Panc1 (cell line): ENCODE measurements at regions not wholly inside any gene's neighbourhood (a gene's known extent, or its start where the extent isn't known, plus 50 kb on each side); places are given as distances from the start of the nearest gene placed in this dataset.
"Not testable (repeated sequence)": the region's sequence is repeated elsewhere in the genome, so short reads cannot be mapped to it uniquely, and the experiment has no call there.

Experiments used
- ATAC-seq: fragments of 200-7000 bp; cut with Tn5 transposase; 2 replicates; pipeline ENCODE4 v1.9.1; 2020; ENCODE audit warnings: mild to moderate bottlenecking, moderate library complexity
- BruUV-seq: library from RNA; stranded (reverse); fragments of 400-500 nt; replicated peaks from 2 replicates; lab custom pipeline; 2021; lab: Mats Ljungman, UMichigan
- CTCF ChIA-PET: fragments of 300-600 bp; sonication (Branson Sonifier 250); formaldehyde crosslinking; loops from one replicate; lab custom pipeline; 2022; ENCODE audit warnings: antibody characterized with exemption; lab: Charles Lee
- POLR2A ChIA-PET: fragments of 300-600 bp; sonication (Branson Sonifier 250); formaldehyde crosslinking; loops from one replicate; lab custom pipeline; 2022; ENCODE audit warnings: antibody characterized with exemption; lab: Charles Lee
- DNase-seq: peaks from one replicate; pipeline ENCODE4 v3.0.0-alpha.2; 2010; ENCODE audit warnings: low read depth, low spot score
- H3K27ac ChIP-seq: 2 replicates; pipeline ENCODE4 v1.5.1; 2011; ENCODE audit warnings: mild to moderate bottlenecking, low read length, inconsistent platforms
- H3K27me3 ChIP-seq: fragments of 200-500 bp; sonication (Bioruptor generic); 2 replicates; pipeline ENCODE4 v1.6.0; 2014; ENCODE audit warnings: low read length, inconsistent platforms; ENCODE audit not compliant: control insufficient read depth, insufficient read depth
- H3K36me3 ChIP-seq: fragments of 200-500 bp; sonication (Bioruptor generic); 2 replicates; pipeline ENCODE4 v1.5.1; 2014; ENCODE audit warnings: inconsistent platforms, mild to moderate bottlenecking, low read length, moderate library complexity; ENCODE audit not compliant: control insufficient read depth, insufficient read depth
- H3K4me1 ChIP-seq: 2 replicates; pipeline ENCODE4 v1.5.1; 2011; ENCODE audit warnings: inconsistent platforms, mild to moderate bottlenecking, low read length, moderate library complexity; ENCODE audit not compliant: control insufficient read depth, insufficient read depth
- H3K4me3 ChIP-seq, 2 experiments: 2 replicates each; pipeline ENCODE4 v1.5.1; 2011 to 2012; ENCODE audit warnings: low read depth in 2 of 2, low read length in 2 of 2, mild to moderate bottlenecking in 2 of 2, inconsistent platforms in 1 of 2, moderate library complexity in 1 of 2
- H3K9me3 ChIP-seq: fragments of 200-500 bp; sonication (Bioruptor generic); 2 replicates; pipeline ENCODE4 v1.5.1; 2014; ENCODE audit warnings: low read depth, mild to moderate bottlenecking, inconsistent platforms, low read length, moderate library complexity; ENCODE audit not compliant: control insufficient read depth, insufficient read depth
- CTCF ChIP-seq: fragments of 450-650 bp; IDR thresholded peaks from 2 replicates; pipeline ENCODE4 v1.5.1; 2017; ENCODE audit warnings: mild to moderate bottlenecking
- POLR2AphosphoS5 ChIP-seq: IDR thresholded peaks from 2 replicates; pipeline ENCODE4 v1.6.1; 2012; ENCODE audit warnings: mild to moderate bottlenecking, low read depth, low read length, moderate library complexity
- REST ChIP-seq, 2 experiments: IDR thresholded peaks; 2 replicates each; pipeline ENCODE4 v1.6.1; 2011 to 2012; ENCODE audit warnings: low read depth in 2 of 2, control low read depth in 1 of 2, low read length in 1 of 2, mild to moderate bottlenecking in 1 of 2, moderate library complexity in 1 of 2; ENCODE audit not compliant: insufficient read depth in 1 of 2
- SIN3A ChIP-seq: IDR thresholded peaks from 2 replicates; pipeline ENCODE4 v1.6.1; 2012; ENCODE audit warnings: low read depth, mild to moderate bottlenecking, low read length, moderate library complexity, borderline replicate concordance; ENCODE audit not compliant: insufficient read depth
- TCF7L2 ChIP-seq: IDR thresholded peaks from 2 replicates; pipeline ENCODE4 v1.6.1; 2011; ENCODE audit warnings: mild to moderate bottlenecking, low read depth, low read length, inconsistent platforms
- in situ Hi-C: cut with HindIII; loops from 2 replicates; pipeline ENCODE4 v1.10.0; 2016; ENCODE audit warnings: low sequenced_read_pairs, low pct_unique_long_range_greater_than_20kb
- intact Hi-C: fragments of 100-400 bp; cut with micrococcal nuclease; formaldehyde crosslinking; loops from one replicate; pipeline ENCODE4 v1.10.0; 2022; ENCODE audit not compliant: unreplicated experiment

- ATAC-seq (no peak), DNase-seq (no peak)
- H3K36me3 ChIP-seq = no peaks in the 10 kb centered on the region
- intact Hi-C loops = no loop called here
- H3K4me3 ChIP-seq = no peak overlapping the region
- ChIA-PET CTCF (interaction anchor here (1.0 kb wide), 1 partner anchor 751 kb away, joined by 3 read pairs; no protein-coding TSS in a partner anchor), POLR2A (no interaction called here)
- no peaks in the 10 kb centered on the region for H3K9me3 ChIP-seq
- H3K27me3 ChIP-seq = no peaks in the 10 kb centered on the region
- no peak overlapping the region for H3K27ac ChIP-seq
- BruUV-seq = no TSS peak
- H3K4me1 ChIP-seq = no peaks in the 10 kb centered on the region
- in situ Hi-C loops = no loop called here
- TF ChIP-seq TCF7L2 (no peak), CTCF (peak; percentile 41; the same call in 1 of the 2 replicates)
These were observed 175.4 kb downstream of the CDC14C start for GRCh38 chr7:49099587-49100326.

- in situ Hi-C loops, H3K4me1 ChIP-seq, H3K27ac ChIP-seq, H3K27me3 ChIP-seq, CTCF ChIA-PET, DNase-seq, POLR2A ChIA-PET, BruUV-seq, H3K36me3 ChIP-seq, intact Hi-C loops, ATAC-seq, H3K9me3 ChIP-seq, H3K4me3 ChIP-seq: not testable (repeated sequence)
These were observed 176.8 kb downstream of the CDC14C start for GRCh38 chr7:49100908-49101740.

- ChIA-PET POLR2A (no interaction called here), CTCF (no interaction called here)
- intact Hi-C loops (no loop called here), in situ Hi-C loops (no loop called here)
- TF ChIP-seq TCF7L2 (no peak), SIN3A (no peak), REST (IDR thresholded peaks at IDR 0.05; ENCODE audit: insufficient read depth in 1 of 2, low read depth in 2 of 2, low read length in 1 of 2) (no peak), POLR2AphosphoS5 (no peak)
- no TSS peak for BruUV-seq
- no peaks in the 10 kb centered on the region for H3K27me3 ChIP-seq
- no peaks in the 10 kb centered on the region for H3K36me3 ChIP-seq
- H3K27ac ChIP-seq = no peak overlapping the region
- no peak overlapping the region for H3K4me3 ChIP-seq
- DNase-seq (no peak), ATAC-seq (no peak)
- H3K9me3 ChIP-seq = no peaks in the 10 kb centered on the region
- no peaks in the 10 kb centered on the region for H3K4me1 ChIP-seq
These were observed 178.1 kb downstream of the CDC14C start for GRCh38 chr7:49102411-49102810.
